ENCODE measurements at regions not wholly inside any gene's neighbourhood (a gene's known extent, or its start where the extent isn't known, plus 50 kb on each side); places are given as distances from the start of the nearest gene placed in this dataset.

- no peaks in the 10 kb centered on the region for H3K9me3 ChIP-seq
- TF ChIP-seq CTCF (IDR thresholded peaks at IDR 0.05): peak in 1 of 2 experiments; percentile 8
- H3K36me3 ChIP-seq: no peaks in the 10 kb centered on the region
- H3K27me3 ChIP-seq: peaks cover 0 to 16% of the 10 kb centered on the region in 2 donors
- intact Hi-C loops (cut with DNase I; ENCODE audit: low total_unique reads): no loop called here
- no peaks in the 10 kb centered on the region for H3K4me1 ChIP-seq
- H3K4me3 ChIP-seq: no peak overlapping the region
- no peak overlapping the region for H3K27ac ChIP-seq
- DNase-seq: no peak
Measured at GRCh38 chr1:30232288-30232899, 491.0 kb downstream of the MATN1 start.

- TF ChIP-seq CTCF (IDR thresholded peaks at IDR 0.05): no peak
- no peaks in the 10 kb centered on the region for H3K4me1 ChIP-seq
- H3K27ac ChIP-seq: no peak overlapping the region
- no peak for DNase-seq
- H3K36me3 ChIP-seq: no peaks in the 10 kb centered on the region
- peaks cover 0 to 25% of the 10 kb centered on the region in 2 donors for H3K27me3 ChIP-seq
- intact Hi-C loops (cut with DNase I; ENCODE audit: low total_unique reads): no loop called here
- no peaks in the 10 kb centered on the region for H3K9me3 ChIP-seq
- no peak overlapping the region for H3K4me3 ChIP-seq
Measured at GRCh38 chr1:30229960-30230359, 493.4 kb downstream of the MATN1 start.

- Histone ChIP-seq H3K4me1 (no peaks in the 10 kb centered on the region), H3K36me3 (no peaks in the 10 kb centered on the region), H3K27me3 (peaks cover 0 to 29% of the 10 kb centered on the region in 2 donors), H3K9me3 (no peaks in the 10 kb centered on the region), H3K27ac (no peak overlapping the region), H3K4me3 (no peak overlapping the region)
- no peak for DNase-seq
- intact Hi-C loops (cut with DNase I; ENCODE audit: low total_unique reads): no loop called here
- TF ChIP-seq CTCF (IDR thresholded peaks at IDR 0.05): no peak
Measured at GRCh38 chr1:30229557-30229956, 493.8 kb downstream of the MATN1 start.

GRCh38 chr1:30226648-30227047, 496.7 kb downstream of the MATN1 start:
- no peaks in the 10 kb centered on the region for H3K9me3 ChIP-seq
- H3K4me1 ChIP-seq: no peaks in the 10 kb centered on the region
- TF ChIP-seq CTCF (IDR thresholded peaks at IDR 0.05): no peak

GRCh38 chr1:30225357-30225756, 498.0 kb downstream of the MATN1 start:
- no peaks in the 10 kb centered on the region for H3K9me3 ChIP-seq
- H3K4me3 ChIP-seq: no peak overlapping the region
- TF ChIP-seq CTCF (IDR thresholded peaks at IDR 0.05): no peak
- H3K27me3 ChIP-seq: peaks cover 0 to 33% of the 10 kb centered on the region in 2 donors
- DNase-seq: no peak
- no peak overlapping the region for H3K27ac ChIP-seq
- no peaks in the 10 kb centered on the region for H3K36me3 ChIP-seq
- no peaks in the 10 kb centered on the region for H3K4me1 ChIP-seq
- intact Hi-C loops (cut with DNase I; ENCODE audit: low total_unique reads): no loop called here

More at GRCh38 chr1:30226648-30227047, 496.7 kb downstream of the MATN1 start:
- H3K36me3 ChIP-seq: no peaks in the 10 kb centered on the region
- no peak overlapping the region for H3K27ac ChIP-seq
- no peak for DNase-seq
- intact Hi-C loops (cut with DNase I; ENCODE audit: low total_unique reads): no loop called here
- no peak overlapping the region for H3K4me3 ChIP-seq
- peaks cover 0 to 33% of the 10 kb centered on the region in 2 donors for H3K27me3 ChIP-seq

GRCh38 chr1:30219675-30220074, 503.7 kb downstream of the MATN1 start:
- DNase-seq: no peak
- no peak overlapping the region for H3K4me3 ChIP-seq
- no peaks in the 10 kb centered on the region for H3K36me3 ChIP-seq
- H3K27me3 ChIP-seq: peaks cover 0 to 21% of the 10 kb centered on the region in 2 donors
- no peaks in the 10 kb centered on the region for H3K9me3 ChIP-seq
- intact Hi-C loops (cut with DNase I; ENCODE audit: low total_unique reads): no loop called here
- H3K4me1 ChIP-seq: no peaks in the 10 kb centered on the region
- no peak for TF ChIP-seq CTCF (IDR thresholded peaks at IDR 0.05)
- no peak overlapping the region for H3K27ac ChIP-seq

Measured in tibial artery (tissue), 4 donors.